SK-N-SH (cell line): ENCODE measurements at regions not wholly inside any gene's neighbourhood (a gene's known extent, or its start where the extent isn't known, plus 50 kb on each side); places are given as distances from the start of the nearest gene placed in this dataset.

Experiments
- CTCF ChIA-PET: fragments of 300-600, 350-600 bp; formaldehyde crosslinking; extraction: SDS; loops from one replicate; lab custom pipeline; 2021; lab: Yijun Ruan, JAX
- POLR2A ChIA-PET: fragments of 350-600 bp; sonication (Branson Sonifier 250); formaldehyde crosslinking; extraction: SDS; loops from one replicate; lab custom pipeline; 2020; ENCODE audit warnings: antibody characterized with exemption, inconsistent platforms; lab: Yijun Ruan, JAX
- DNase-seq: peaks from one replicate; pipeline ENCODE4 v3.0.0; 2012
- H2AFZ ChIP-seq: fragments of 200-600 bp; sonication (generic); 2 replicates; pipeline ENCODE4 v1.8.1; 2016; ENCODE audit warnings: antibody characterized with exemption, mild to moderate bottlenecking, low read depth
- H3F3A ChIP-seq: fragments of 200-600 bp; sonication (generic); replicated peaks from 2 replicates; pipeline ENCODE3; 2016; ENCODE audit warnings: antibody characterized with exemption, mild to moderate bottlenecking; ENCODE audit not compliant: insufficient read depth
- H3K27ac ChIP-seq, 2 experiments: fragments of 200-500 bp in 1 of 2; fragments of 200-600 bp in 1 of 2; sonication (Bioruptor generic) in 1 of 2; sonication (generic), shearing (Covaris generic) in 1 of 2; 2 replicates each; pipeline versions ENCODE4 v1.5.1 to v1.6.1; 2014 to 2016; ENCODE audit warnings: low read depth in 2 of 2, inconsistent platforms in 1 of 2, low read length in 1 of 2, mild to moderate bottlenecking in 1 of 2, mixed read lengths in 1 of 2
- H3K27me3 ChIP-seq: fragments of 200-600 bp; sonication (generic), shearing (Covaris generic); 2 replicates; pipeline ENCODE4 v1.6.1; 2016; ENCODE audit warnings: mixed run types; ENCODE audit not compliant: insufficient read depth
- H3K36me3 ChIP-seq, 2 experiments: fragments of 200-500 bp in 1 of 2; fragments of 200-600 bp in 1 of 2; sonication (Bioruptor generic) in 1 of 2; sonication (generic) in 1 of 2; replicated peaks in 1 of 2; 2 replicates each; pipeline versions ENCODE3 to v1.5.1; 2014 to 2016; ENCODE audit warnings: low read length in 1 of 2, mild to moderate bottlenecking in 1 of 2; ENCODE audit not compliant: insufficient read depth in 2 of 2, control insufficient read depth in 1 of 2
- H3K4me1 ChIP-seq, 2 experiments: fragments of 200-500 bp in 1 of 2; fragments of 200-600 bp in 1 of 2; sonication (Bioruptor generic) in 1 of 2; sonication (generic), shearing (Covaris generic) in 1 of 2; 2 replicates each; pipeline versions ENCODE4 v1.5.1 to v1.6.1; 2014 to 2016; ENCODE audit warnings: low read depth in 1 of 2, low read length in 1 of 2, mixed run types in 1 of 2; ENCODE audit not compliant: insufficient read depth in 2 of 2, control insufficient read depth in 1 of 2
- H3K4me2 ChIP-seq: fragments of 200-600 bp; sonication (generic), shearing (Covaris generic); 2 replicates; pipeline ENCODE4 v1.6.1; 2017; ENCODE audit warnings: mixed run types
- H3K4me3 ChIP-seq, 2 experiments: fragments of 200-500 bp in 1 of 2; fragments of 200-600 bp in 1 of 2; sonication (Bioruptor generic) in 1 of 2; sonication (generic), shearing (Covaris generic) in 1 of 2; 2 replicates each; pipeline versions ENCODE4 v1.5.1 to v1.8.1; 2014 to 2016; ENCODE audit warnings: low read depth in 2 of 2, inconsistent platforms in 1 of 2, low read length in 1 of 2, mild to moderate bottlenecking in 1 of 2, mixed read lengths in 1 of 2, moderate library complexity in 1 of 2
- H3K79me2 ChIP-seq: fragments of 200-600 bp; sonication (generic); 2 replicates; pipeline ENCODE4 v1.8.1; 2017; ENCODE audit warnings: mild to moderate bottlenecking; ENCODE audit not compliant: insufficient read depth
- H3K9ac ChIP-seq: fragments of 200-600 bp; sonication (generic); 2 replicates; pipeline ENCODE4 v1.6.1; 2017; ENCODE audit warnings: mixed run types
- H3K9me2 ChIP-seq: fragments of 200-600 bp; sonication (generic); 2 replicates; pipeline ENCODE4 v1.6.1; 2017; ENCODE audit warnings: mixed run types
- H3K9me3 ChIP-seq: fragments of 200-600 bp; sonication (generic); 2 replicates; pipeline ENCODE4 v1.6.1; 2017; ENCODE audit warnings: mixed run types, mild to moderate bottlenecking, moderate library complexity
- H4K20me1 ChIP-seq: fragments of 200-600 bp; sonication (generic); 2 replicates; pipeline ENCODE4 v1.6.1; 2017; ENCODE audit warnings: mild to moderate bottlenecking, mixed run types; ENCODE audit not compliant: insufficient read depth
- ELF1 ChIP-seq: IDR thresholded peaks from 2 replicates; pipeline ENCODE4 v1.4.0; 2012
- EZH2phosphoT487 ChIP-seq: fragments of 200-600 bp; sonication (generic); IDR thresholded peaks from 2 replicates; pipeline ENCODE4 v1.6.1; 2017; ENCODE audit warnings: low read depth, mixed run types, mild to moderate bottlenecking, antibody characterized with exemption, moderate library complexity, borderline replicate concordance
- FOSL2 ChIP-seq: IDR thresholded peaks from 2 replicates; pipeline ENCODE4 v1.4.0; 2012; ENCODE audit warnings: low read depth, mild to moderate bottlenecking, moderate library complexity, borderline replicate concordance
- FOXJ3 ChIP-seq: sonication (generic); formaldehyde crosslinking; IDR thresholded peaks from 2 replicates; pipeline ENCODE4 v1.5.1; 2020; ENCODE audit warnings: mild to moderate bottlenecking, missing genetic modification reagents
- FOXM1 ChIP-seq: IDR thresholded peaks from 2 replicates; pipeline ENCODE4 v1.4.0; 2012; ENCODE audit warnings: low read depth, mild to moderate bottlenecking
- GABPA ChIP-seq: IDR thresholded peaks from 2 replicates; pipeline ENCODE4 v1.4.0; 2012; ENCODE audit warnings: low read depth, mild to moderate bottlenecking
- GATA2 ChIP-seq: sonication (generic); formaldehyde crosslinking; IDR thresholded peaks from 2 replicates; pipeline ENCODE4 v1.5.0; 2020; ENCODE audit warnings: mild to moderate bottlenecking, missing genetic modification reagents
- IRF3 ChIP-seq: fragments of 150-350 bp; IDR thresholded peaks from 2 replicates; pipeline ENCODE4 v1.6.1; 2016; ENCODE audit warnings: mild to moderate bottlenecking, low read depth, low read length
- JUND ChIP-seq: IDR thresholded peaks from 2 replicates; pipeline ENCODE4 v1.4.0; 2012
- MXI1 ChIP-seq: IDR thresholded peaks from 2 replicates; pipeline ENCODE4 v1.6.1; 2012; ENCODE audit warnings: mild to moderate bottlenecking, low read depth, low read length, improper control_type of control experiment
- RAD21 ChIP-seq: IDR thresholded peaks from 2 replicates; pipeline ENCODE4 v1.6.1; 2012; ENCODE audit warnings: mild to moderate bottlenecking, low read length
- RCOR1 ChIP-seq: fragments of 150-350 bp; IDR thresholded peaks from 2 replicates; pipeline ENCODE4 v1.6.1; 2017; ENCODE audit warnings: antibody characterized with exemption, low read length
- RFX5 ChIP-seq: IDR thresholded peaks from 2 replicates; pipeline ENCODE4 v1.6.1; 2012; ENCODE audit warnings: mild to moderate bottlenecking, improper control_type of control experiment, low read length
- RXRA ChIP-seq: IDR thresholded peaks from 2 replicates; pipeline ENCODE4 v1.4.0; 2012; ENCODE audit warnings: low read depth, mild to moderate bottlenecking, borderline replicate concordance
- SMC3 ChIP-seq: IDR thresholded peaks from 2 replicates; pipeline ENCODE4 v1.6.1; 2012; ENCODE audit warnings: low read depth, low read length, improper control_type of control experiment
- TAF1 ChIP-seq: IDR thresholded peaks from 2 replicates; pipeline ENCODE4 v1.6.1; 2012; ENCODE audit warnings: low read depth, mild to moderate bottlenecking, low read length, moderate library complexity, borderline replicate concordance
- TCF12 ChIP-seq: IDR thresholded peaks from 2 replicates; pipeline ENCODE4 v1.4.0; 2012
- YY1 ChIP-seq: IDR thresholded peaks from 2 replicates; pipeline ENCODE4 v1.4.0; 2012; ENCODE audit warnings: low read depth, mild to moderate bottlenecking
- WGBS: methylation state at CpG from one replicate; pipeline ENCODE4 v1.1.6; 2017; ENCODE audit warnings: low lambda C conversion rate; 5-methylcytosine and 5-hydroxymethylcytosine counted together
- TF ChIP-seq, protein P1 (sequence below): IDR thresholded peaks from 2 replicates; pipeline ENCODE4 v1.4.0; 2012; ENCODE audit warnings: low read depth, borderline replicate concordance
- TF ChIP-seq, protein P2 (sequence below): fragments of 200-600 bp; sonication (generic); IDR thresholded peaks from 2 replicates; pipeline ENCODE4 v1.6.1; 2017; ENCODE audit warnings: antibody characterized with exemption, mild to moderate bottlenecking, moderate library complexity

- Histone ChIP-seq H3K27ac (no peak overlapping the region), H4K20me1 (no peaks in the 10 kb centered on the region), H3F3A (no peaks in the 10 kb centered on the region), H3K4me1 (no peaks in the 10 kb centered on the region), H3K27me3 (no peaks in the 10 kb centered on the region), H3K9ac (no peak overlapping the region), H3K4me2 (no peak overlapping the region), H3K9me3 (no peaks in the 10 kb centered on the region), H3K9me2 (no peaks in the 10 kb centered on the region), H3K36me3 (no peaks in the 10 kb centered on the region), H2AFZ (no peak overlapping the region), H3K4me3 (peak overlapping the region in 1 of 2 experiments; percentile 52; a peak in 1 of 4 replicates), H3K79me2 (no peaks in the 10 kb centered on the region)
- ChIA-PET CTCF (interaction anchor here (0.6 to 6.2 kb wide), 55 partner anchors 8 to 977 kb away, joined by 3 to 78 read pairs (median 4); partner anchors contain the start of gene CSMD2), POLR2A (no interaction called here)
- peak; percentile 75 for DNase-seq
- TF ChIP-seq, protein P1, sequence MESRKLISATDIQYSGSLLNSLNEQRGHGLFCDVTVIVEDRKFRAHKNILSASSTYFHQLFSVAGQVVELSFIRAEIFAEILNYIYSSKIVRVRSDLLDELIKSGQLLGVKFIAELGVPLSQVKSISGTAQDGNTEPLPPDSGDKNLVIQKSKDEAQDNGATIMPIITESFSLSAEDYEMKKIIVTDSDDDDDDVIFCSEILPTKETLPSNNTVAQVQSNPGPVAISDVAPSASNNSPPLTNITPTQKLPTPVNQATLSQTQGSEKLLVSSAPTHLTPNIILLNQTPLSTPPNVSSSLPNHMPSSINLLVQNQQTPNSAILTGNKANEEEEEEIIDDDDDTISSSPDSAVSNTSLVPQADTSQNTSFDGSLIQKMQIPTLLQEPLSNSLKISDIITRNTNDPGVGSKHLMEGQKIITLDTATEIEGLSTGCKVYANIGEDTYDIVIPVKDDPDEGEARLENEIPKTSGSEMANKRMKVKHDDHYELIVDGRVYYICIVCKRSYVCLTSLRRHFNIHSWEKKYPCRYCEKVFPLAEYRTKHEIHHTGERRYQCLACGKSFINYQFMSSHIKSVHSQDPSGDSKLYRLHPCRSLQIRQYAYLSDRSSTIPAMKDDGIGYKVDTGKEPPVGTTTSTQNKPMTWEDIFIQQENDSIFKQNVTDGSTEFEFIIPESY, result no peak
- TF ChIP-seq TAF1 (no peak), FOXM1 (no peak), FOXJ3 (CRISPR knock-in tag) (no peak), GABPA (no peak), FOSL2 (no peak), JUND (no peak), TCF12 (no peak), GATA2 (CRISPR knock-in tag) (no peak), MXI1 (no peak), RFX5 (no peak), IRF3 (no peak), ELF1 (no peak), SMC3 (peak; percentile 72), RCOR1 (no peak), RAD21 (peak; percentile 91), EZH2phosphoT487 (no peak), RXRA (no peak), YY1 (no peak)
- TF ChIP-seq, protein P2, sequence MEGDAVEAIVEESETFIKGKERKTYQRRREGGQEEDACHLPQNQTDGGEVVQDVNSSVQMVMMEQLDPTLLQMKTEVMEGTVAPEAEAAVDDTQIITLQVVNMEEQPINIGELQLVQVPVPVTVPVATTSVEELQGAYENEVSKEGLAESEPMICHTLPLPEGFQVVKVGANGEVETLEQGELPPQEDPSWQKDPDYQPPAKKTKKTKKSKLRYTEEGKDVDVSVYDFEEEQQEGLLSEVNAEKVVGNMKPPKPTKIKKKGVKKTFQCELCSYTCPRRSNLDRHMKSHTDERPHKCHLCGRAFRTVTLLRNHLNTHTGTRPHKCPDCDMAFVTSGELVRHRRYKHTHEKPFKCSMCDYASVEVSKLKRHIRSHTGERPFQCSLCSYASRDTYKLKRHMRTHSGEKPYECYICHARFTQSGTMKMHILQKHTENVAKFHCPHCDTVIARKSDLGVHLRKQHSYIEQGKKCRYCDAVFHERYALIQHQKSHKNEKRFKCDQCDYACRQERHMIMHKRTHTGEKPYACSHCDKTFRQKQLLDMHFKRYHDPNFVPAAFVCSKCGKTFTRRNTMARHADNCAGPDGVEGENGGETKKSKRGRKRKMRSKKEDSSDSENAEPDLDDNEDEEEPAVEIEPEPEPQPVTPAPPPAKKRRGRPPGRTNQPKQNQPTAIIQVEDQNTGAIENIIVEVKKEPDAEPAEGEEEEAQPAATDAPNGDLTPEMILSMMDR, result peak; percentile 32
- 0% methylated on average over 4 of the region's 5 CpGs for WGBS
These were observed 156.9 kb upstream of the GJB5 start for GRCh38 chr1:34597877-34598514.
